GDM1 (cell line): ENCODE measurements at regions not wholly inside any gene's neighbourhood (a gene's known extent, or its start where the extent isn't known, plus 50 kb on each side); places are given as distances from the start of the nearest gene placed in this dataset.

Experiments
- DNase-seq: peaks from one replicate; lab custom pipeline; 2025; lab: John Stamatoyannopoulos, UW

DNA sequence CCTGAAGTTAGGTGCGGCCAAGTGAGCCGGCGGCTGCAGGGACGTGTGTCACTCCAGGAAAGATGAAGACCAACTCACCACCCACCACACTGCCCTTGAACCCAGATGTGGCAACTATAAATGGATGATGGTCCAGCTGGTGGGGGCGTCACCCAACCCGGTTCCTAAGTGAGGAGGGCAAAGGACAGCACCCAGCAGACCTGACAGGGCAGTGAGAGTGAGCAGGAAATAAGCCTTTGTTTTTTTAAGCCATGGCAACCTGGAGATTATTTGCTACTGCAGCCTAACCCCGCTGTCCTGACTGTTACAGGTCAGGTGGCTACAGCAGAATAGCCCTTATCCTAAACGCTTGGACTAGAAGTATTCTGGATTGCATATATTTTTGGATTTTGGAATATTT, 228.9 kb downstream of the CTTN start:
- DNase-seq: no peak

DNA sequence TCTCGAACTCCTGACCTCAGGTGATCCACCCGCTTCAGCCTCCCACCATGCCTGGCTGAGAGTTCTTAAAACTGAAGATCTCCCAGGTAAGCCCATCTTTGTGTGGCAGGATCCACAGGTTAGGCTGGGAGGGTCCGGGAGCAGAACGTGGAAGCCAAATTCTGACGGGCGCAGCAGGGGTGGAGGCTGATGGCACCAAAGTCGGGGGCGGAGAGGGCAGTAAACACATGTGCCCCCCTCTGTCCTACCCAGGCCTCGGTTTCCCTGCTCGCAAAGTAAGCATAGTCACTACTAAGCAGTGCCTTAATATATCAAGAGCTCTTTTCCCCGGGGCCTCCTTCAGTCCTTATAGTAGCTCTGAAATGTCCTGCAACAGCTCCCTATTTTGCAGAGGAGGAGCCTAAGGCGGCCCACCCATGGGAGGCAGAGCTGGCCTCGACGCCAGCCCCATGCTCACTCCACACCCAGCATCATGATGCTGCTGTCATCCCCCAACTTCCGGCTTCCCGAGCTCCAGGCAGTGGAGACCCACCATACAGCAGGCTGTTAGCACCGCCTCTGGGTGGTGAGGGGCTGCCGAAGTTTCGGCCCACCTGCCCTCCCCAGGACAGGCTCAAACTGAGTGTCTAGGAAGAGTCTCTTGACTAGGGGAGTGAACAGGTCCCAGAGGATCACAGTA, 230.0 kb downstream of the CTTN start:
- no peak for DNase-seq

DNA sequence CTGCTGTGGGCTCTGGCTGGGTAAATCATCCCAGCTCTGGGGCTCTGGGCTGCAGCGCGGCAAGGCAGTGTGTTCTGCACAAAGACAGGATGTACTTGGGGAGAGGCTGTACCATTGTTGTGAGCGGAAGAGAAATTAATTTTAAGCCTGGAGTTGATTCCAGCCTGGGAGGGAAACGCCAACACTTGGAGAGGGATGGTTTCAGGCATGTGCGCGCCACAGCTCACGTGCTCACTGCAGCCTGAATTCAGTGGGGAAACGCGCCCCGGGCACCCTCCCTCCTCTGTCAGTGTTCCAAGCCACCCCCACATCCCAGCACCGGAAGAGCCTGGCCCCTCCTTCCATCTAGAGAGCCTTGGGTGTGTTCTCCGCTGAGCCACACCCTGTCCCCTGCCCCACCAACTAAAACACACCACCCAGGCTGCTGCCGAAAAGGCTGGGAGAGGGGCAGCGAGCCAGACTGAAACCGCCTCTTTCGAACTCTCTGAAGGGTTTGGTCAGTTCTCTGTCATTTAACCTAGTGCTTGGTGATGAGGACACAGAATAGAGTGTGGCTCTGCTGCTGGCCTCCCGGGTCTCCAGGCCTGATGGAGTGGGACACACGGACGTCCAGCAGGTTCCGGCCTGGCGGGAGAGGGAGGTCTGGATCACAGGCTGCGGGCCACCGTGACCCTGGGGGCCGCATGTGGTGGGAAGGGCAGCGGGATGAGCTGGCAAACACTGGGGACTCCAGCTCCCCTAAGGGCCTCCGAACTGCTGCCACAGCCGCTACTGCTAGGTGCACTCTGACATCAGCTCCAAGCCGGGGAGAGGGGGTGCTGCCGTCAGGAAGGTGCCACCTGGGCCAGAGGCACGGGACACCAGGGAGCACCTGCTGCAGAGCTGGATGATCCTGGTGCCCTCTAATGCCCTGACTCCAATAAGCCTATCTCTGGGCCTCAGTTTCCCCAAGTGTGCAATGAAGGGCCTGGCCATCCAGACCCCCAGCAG, 230.8 kb downstream of the CTTN start:
- DNase-seq: no peak

DNA sequence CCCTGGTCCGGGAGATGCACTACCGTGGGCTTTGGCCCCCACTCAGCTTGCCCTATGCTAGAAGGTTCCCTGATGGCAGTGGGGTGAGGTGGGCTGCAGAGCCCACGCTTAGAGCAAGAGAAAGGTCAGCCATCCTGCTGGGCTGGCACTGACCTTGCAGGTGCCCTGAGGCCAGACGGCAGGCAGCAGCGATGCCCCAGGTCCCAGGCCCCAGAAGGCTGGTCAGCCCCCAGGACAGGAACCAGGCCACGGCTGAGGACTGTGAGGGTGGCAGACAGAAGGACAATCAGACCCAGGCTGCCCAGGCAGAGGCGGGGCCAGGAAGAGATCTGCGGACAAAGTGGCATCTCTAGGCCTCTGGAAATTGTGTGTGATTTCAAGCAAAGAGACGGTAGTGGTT, 231.7 kb downstream of the CTTN start:
- DNase-seq: no peak

DNA sequence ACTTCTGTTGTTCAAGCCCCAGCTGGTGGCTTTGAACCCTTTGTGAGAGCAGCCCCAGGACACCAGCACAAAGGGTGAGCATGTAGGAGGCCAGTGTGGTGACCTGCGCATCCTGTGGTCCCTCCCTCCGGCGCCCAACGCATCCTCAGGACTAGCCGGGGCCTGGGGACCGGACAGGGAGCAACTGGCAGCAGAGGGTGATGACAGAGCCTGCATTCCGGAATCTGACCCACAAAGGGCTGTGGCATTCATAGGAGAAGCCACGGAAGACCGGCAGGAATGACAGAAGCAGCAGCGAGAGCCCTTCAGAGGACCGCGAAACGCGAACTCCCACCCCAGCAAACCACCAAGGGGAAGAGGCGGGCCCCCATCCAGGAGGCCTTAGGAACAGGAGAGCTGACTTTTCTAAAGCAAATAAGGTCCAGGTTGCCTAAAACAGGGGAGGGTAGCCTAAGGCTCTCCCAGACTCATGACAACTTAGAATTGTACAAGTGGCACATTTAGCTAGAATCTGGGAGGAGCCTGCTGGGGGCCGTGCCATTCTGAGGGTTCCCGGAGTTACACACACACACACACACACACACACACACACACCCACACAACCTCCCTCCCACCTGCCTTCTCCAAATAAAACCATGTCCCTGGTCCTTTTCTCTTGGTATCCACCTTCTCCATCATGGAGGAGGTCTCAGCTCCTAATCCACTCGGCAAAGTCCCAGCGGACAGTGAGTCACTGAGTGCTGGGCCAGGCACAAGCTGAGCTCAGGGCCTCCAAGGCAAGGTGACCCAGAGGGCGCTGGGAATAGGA, 232.7 kb downstream of the CTTN start:
- DNase-seq: no peak

DNA sequence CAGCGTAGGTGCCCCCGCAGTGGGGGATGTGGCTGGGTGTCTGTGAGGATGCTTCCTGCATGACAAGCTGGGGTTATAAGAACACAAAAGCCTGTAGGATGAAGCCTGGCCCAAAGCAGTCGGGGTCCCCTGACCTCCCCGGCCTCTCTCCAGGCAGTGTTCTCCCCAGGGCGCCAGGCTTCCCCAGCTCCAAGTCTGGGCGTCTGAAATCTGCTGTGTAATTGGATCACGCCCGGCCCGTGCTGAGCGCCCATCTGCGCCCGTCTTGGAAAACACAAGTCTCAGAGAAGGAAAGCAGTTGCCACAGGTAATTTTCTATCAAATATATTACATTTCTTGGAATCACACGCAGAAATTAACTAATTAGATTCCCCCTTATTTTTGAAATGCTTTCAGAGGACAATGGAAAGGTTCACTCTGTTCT, 233.3 kb downstream of the CTTN start:
- DNase-seq: no peak

DNA sequence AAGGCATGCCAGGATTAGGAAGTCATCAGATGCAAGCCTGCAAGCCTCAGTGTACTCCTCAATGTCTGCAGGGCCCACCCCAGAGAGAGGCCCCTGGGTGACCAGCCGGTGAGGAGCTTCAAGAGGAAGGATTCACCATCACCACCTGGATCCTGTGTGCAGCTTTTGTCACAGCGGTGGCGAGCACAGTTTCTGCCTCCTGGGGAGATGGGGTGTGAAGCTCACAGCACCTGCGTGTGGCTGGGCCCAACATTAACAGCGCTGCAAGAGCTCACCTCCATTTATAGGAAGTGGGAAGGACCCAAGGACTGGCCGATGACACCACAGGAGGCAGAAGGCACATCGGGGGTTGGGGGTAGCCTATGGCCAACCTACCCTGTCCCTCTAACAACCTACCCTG, 235.3 kb downstream of the CTTN start:
- no peak for DNase-seq

DNA sequence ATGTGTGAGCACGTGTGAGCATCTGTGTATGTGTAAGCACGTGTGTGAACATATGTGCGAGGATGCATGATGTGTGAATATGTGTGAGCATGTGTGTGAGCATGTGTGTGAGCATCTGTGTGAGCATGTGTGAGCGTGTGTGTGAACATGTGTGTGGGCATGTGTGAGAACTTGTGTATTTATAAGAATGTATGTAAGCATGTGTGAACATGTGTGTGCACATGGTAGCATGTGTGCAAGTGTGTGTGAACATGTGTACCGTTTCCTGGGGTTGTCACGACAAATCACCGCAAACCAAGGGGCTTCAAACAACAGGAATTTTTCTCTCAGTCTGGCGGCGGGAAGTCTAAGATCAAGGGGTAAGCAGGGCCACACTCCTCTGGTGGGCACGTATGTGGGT, 238.3 kb downstream of the CTTN start:
- no peak for DNase-seq

DNA sequence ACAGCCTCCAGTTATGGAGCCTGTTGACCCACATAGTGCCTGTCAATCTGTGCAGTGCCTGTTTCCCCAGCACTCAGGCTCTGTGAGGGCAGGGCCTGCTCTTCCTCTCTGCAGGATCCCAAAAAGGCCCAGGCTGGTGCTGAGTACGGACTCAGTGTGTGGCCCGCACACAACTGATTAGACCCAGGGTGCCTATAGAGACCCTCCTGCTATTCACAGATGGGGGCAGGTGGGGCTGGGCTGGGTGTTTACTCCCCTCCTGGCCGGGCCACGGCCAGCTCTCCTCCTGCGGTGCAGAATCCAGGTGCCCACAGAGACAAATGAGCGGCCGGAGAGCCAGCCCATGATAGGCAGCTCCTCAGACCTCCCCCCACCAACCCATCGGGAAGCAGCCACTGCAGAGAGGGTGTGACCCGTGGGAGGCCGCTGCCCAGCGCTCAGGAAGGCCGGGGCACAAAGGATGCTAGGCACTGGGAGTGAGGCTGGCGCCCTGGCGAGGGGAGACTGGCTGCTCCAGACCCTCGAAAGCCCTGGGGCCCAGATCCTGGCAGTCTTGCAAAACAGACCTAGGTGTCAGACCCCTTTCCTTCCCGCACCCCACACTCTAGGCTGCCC, 239.0 kb downstream of the CTTN start:
- no peak for DNase-seq

DNA sequence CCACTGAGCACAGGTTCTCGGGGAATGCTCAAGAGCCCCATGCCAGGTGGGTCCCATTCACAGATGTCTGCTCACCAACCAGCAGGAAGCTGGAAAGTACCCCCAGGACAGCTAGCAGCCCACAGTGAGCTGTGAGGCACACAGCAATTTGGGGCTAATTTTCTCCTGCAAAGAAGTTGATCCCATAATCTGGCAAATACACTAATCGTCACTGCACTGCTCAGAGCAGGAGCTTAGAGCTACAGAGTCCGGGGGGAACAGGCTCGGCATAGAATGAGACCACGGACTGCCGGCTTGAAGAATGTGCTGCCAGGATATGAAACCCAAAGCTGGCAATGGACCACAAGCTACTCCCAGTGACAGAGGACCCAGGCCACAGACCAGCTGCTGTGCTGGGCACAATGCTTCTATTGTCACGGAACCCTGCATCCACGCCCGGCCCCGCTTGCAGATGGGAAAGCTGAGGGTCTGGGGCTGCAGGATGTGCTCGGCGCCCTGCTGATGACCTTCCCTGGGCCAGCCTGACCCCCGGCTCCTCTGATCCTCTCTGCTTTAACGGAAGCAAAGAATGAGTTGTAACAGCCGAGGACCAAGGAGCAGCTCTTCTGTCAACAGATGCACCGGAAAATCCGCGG, 239.7 kb downstream of the CTTN start:
- no peak for DNase-seq

DNA sequence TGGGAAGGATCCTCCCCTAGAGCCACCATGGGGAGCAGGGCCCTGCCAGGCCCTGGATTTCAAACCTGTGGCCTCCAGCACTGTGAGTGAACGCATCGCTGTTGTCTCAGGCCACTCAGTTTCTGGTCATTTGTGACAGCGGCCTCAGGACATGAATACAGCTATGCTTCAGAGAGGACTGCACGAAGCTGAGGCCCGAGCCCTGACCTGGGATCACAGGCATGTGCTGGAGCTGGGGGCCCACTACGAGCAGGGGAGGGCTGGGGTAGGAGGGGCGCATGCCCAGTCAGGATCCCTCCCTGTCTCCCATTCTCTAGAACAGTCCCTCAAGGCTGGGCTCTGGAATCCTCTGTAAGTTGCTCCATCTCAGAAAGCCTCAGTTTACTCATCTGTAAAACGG, 242.1 kb downstream of the CTTN start:
- DNase-seq: no peak

DNA sequence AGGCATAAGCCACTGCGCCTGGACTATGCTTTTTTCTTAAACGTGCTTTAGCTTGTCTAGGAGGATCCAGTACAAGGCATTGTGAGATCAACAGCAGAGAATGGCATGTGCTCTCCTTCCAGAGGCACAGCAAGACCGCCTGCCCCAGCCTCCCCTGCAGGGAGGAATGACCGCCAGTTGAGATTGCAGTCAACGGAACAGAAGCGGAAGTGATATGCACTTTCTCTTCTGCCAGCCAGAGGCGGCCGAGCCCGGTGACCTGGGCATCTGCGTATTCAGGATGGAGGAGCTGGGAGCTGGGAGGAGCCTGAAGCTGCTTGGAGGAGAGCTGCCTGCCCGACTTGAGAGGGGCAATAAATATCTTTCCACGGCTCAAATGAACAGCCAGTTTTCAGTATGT, 243.0 kb downstream of the CTTN start:
- no peak for DNase-seq

DNA sequence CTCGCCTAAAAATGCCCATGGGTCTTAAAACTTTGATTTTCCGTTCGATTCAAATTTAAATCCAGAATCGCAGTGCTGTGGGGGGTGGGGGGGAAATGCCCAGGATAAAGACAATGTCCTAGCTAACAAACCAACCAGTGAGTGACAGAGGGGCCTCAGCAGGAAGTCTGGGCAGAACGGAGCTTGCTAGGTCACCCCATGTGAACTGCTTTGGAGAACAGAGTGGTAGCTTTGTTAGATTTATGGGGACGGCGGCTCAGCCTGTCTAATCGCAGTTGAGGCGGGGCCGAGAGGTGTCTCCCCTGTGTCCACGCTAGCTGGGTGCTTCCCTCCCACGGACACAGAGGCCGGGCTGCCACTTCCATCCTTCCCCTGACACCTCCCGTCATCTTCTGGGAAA, 243.9 kb downstream of the CTTN start:
- no peak for DNase-seq

DNA sequence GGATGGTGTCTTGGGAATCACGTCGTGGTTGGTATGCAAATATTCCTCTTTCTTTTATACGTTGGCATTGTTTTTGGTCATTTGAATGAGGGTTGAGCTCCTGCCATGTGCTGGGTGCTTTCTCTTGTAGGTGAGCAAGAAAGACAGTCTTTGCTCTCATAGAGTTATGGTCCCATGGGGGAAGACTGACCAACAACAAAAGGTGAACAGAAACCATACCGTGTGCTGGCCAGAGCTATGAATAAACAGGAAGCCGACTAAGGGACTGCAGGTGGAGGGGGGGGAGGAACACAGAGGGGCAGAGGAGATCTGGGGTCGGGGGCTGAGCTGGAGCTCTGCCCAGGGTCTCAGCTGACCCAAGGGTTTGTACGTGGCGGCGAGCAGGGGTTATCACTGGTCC, 245.3 kb downstream of the CTTN start:
- no peak for DNase-seq

DNA sequence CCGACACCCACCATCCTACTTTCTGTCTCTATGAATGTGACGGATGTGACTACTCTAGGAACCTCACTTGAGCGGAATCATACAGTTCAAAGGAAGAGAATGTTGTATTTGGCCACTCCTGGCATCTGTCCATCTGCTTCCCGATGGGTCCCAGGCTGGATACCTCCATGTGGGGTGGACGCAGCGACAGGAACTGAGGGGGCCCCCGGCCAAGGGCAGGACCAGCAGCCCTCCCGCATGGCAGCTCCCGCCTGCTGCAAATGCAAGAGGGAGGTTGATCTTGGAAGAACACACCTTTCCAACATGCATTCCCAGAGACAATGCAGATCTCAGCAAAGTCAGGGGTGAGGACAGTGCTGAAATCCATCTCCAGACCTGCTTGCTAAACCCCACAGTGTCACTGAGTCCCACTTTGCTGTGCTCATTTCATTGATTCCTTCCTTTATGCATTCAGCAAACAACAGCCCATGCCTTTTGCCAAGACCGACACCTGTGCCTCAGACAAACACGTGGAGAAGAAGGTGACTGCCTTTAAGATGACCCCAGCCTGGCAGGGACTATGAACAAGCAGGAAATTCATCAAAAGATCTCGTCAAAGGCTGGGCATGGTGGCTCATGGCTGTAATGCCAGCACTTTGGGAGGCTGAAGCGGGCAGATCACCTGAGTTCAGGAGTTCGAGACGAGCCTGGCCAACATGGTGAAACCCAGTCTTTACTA, 246.2 kb downstream of the CTTN start:
- DNase-seq: no peak

DNA sequence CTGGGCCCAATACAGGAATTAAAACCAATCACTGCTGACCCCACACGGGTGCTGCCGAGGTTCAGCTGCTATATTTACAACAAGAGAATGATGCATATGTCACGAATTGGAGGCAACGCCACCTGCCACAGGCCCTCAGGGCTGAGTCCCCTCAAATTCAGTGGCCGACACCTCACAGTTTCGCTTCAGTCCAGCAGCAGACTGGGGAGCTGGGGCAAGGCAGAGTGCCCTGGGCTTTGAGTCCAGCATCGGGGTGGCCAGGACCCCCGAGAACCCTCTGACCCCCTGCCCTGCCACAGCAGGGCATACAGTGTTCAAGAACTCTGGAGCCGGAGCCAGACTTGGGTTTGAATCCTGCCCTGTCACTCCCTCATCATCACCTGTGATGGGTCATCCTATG, 247.2 kb downstream of the CTTN start:
- DNase-seq: no peak

DNA sequence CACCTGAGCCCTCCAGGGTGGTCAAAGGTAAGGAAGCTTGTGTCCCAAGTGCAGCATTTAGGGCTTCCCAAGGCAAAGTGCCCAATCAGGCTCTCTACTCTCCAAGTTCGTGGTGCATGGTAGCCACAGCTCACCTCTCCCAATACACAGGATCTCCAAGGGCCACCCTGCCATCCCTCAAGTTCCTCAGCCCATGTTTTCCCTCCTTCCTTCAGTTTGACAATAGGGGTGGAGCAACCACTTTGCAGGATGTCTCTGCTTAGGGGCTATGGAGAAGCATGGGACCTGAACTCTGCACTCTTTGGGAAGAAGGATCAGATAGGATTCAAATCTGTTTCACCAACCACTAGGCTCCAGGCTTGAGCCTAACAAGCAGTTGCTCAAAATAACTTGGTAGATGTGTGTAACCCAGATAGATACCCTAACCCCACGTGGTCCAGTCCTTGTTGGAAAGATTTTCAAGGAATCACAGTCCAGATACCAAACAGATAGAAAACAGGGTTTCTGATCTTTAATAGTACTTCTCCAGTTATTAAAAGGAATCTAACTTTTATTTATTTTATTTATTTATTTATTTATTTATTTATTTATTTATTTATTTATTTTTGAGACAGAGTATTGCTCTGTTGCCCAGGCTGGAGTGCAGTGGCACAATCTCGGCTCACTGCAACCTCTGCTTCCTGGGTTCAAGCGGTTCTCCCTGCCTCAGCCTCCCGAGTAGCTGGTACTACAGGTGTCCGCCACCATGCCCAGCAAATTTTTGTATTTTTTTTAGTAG, 248.1 kb downstream of the CTTN start:
- no peak for DNase-seq

DNA sequence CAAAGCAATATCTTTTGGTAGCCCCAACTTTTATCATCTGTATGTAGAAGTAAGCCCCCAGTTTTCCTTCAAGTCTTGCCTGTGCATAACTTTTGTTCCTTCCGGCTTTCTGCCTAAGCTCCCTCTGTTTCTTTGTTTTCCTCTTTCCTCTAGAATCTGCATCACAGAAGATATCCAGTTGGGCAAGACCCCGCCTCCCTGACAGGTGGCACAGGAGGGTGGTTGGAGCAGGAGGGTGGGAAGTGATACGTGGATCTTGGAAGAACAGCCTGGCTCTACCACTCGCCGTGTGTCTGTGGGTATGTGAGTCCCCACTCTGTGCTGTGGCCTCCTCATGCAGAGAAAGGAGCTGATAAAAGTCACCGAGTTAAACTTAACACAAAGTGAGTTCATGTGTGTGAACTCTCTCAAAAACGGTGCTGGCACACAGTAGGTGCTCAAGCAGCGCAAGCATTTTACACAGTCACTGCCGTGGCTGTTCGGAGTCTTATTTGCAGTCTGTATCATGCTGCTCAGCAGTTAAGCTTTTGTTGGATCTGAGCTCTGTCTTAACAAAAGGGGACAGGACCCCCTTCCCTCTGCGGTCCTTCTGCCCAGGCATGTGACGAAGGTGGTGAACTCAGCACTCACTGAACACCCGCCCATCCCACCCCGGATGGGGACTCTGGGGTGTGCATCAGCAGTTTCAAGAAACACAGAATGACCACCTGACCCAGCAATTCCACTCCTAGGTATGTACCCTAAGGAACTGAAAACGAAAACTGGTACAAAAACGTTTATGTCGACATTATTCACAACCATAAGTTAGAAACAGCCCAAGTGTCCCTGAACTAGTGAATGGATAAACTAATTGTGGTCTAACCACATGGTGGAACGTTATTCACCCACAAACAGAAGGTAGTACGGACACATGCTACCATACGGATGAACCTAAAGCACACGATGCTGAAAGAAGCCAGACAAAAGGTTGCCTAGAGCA, 249.1 kb downstream of the CTTN start:
- DNase-seq: no peak
